ENCODE measurements at regions not wholly inside any gene's neighbourhood (a gene's known extent, or its start where the extent isn't known, plus 50 kb on each side); places are given as distances from the start of the nearest gene placed in this dataset.

DNA sequence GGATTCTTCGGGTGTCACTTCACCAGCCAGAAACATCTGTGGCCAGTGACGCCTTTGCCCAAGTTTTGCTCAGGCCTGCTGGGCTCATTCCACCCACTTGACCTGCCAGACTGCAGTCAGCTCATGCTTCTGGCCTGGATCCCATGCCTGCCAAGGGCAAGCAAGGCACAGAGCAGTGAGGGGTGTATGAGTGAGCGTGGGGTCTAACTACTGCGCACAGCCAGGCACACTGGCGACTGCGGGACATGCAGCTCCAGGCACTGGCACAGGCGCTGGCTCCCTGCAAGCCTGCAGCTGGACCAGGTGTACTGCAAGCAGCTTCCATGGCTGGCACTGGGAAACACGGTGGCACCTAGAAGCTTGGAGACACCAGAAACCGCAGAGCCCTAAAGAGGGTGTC, 80.1 kb downstream of the MTERF1 start:
- TF ChIP-seq, protein P1, sequence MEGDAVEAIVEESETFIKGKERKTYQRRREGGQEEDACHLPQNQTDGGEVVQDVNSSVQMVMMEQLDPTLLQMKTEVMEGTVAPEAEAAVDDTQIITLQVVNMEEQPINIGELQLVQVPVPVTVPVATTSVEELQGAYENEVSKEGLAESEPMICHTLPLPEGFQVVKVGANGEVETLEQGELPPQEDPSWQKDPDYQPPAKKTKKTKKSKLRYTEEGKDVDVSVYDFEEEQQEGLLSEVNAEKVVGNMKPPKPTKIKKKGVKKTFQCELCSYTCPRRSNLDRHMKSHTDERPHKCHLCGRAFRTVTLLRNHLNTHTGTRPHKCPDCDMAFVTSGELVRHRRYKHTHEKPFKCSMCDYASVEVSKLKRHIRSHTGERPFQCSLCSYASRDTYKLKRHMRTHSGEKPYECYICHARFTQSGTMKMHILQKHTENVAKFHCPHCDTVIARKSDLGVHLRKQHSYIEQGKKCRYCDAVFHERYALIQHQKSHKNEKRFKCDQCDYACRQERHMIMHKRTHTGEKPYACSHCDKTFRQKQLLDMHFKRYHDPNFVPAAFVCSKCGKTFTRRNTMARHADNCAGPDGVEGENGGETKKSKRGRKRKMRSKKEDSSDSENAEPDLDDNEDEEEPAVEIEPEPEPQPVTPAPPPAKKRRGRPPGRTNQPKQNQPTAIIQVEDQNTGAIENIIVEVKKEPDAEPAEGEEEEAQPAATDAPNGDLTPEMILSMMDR (IDR thresholded peaks at IDR 0.05), result no peak
- TF ChIP-seq POLR2A (IDR thresholded peaks at IDR 0.05), result no peak
- Histone ChIP-seq H3K4me3 (no peak overlapping the region), H3K36me3 (no peaks in the 10 kb centered on the region), H3K9me3 (no peaks in the 10 kb centered on the region), H3K4me1 (no peaks in the 10 kb centered on the region), H3K27ac (no peak overlapping the region), H3K27me3 (no peaks in the 10 kb centered on the region)
- intact Hi-C loops (cut with DNase I; ENCODE audit: low total_unique reads), result no loop called here
- DNase-seq, result no peak

- no peaks in the 10 kb centered on the region for H3K4me1 ChIP-seq
- no peak overlapping the region for H3K27ac ChIP-seq
- no peak for TF ChIP-seq POLR2A (IDR thresholded peaks at IDR 0.05)
- intact Hi-C loops (cut with DNase I; ENCODE audit: low total_unique reads), result no loop called here
- no peak for DNase-seq
- no peak overlapping the region for H3K4me3 ChIP-seq
- no peaks in the 10 kb centered on the region for H3K27me3 ChIP-seq
- H3K36me3 ChIP-seq, result no peaks in the 10 kb centered on the region
- no peaks in the 10 kb centered on the region for H3K9me3 ChIP-seq
Measured at GRCh38 chr7:91801331-91801983, 79.0 kb downstream of the MTERF1 start.

DNA sequence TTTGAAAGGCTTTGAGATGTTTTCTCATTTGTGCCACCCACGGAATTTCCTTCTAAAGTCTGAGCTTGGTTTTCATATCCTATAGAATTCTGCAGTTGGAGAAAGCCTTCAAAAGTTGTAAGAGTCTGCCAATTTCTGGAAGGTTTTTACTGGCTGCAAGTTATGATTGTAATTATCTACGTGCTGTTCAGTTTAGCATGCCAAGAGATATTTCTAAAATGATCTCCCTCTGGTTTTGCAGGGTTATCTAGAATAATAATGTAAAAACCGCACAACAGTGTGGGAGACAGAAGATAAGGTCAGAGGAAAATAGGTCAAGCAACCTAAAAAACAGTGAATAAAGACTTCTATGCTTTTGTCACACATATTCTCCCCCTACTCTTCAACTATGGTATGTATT, 69.3 kb downstream of the MTERF1 start:
- H3K4me3 ChIP-seq, result no peak overlapping the region
- no peaks in the 10 kb centered on the region for H3K36me3 ChIP-seq
- TF ChIP-seq, protein P1 (IDR thresholded peaks at IDR 0.05), result no peak
- TF ChIP-seq POLR2A (IDR thresholded peaks at IDR 0.05), result no peak
- H3K27me3 ChIP-seq, result no peaks in the 10 kb centered on the region
- no peak for DNase-seq
- intact Hi-C loops (cut with DNase I; ENCODE audit: low total_unique reads), result no loop called here
- H3K27ac ChIP-seq, result no peak overlapping the region
- no peaks in the 10 kb centered on the region for H3K4me1 ChIP-seq
- H3K9me3 ChIP-seq, result no peaks in the 10 kb centered on the region

DNA sequence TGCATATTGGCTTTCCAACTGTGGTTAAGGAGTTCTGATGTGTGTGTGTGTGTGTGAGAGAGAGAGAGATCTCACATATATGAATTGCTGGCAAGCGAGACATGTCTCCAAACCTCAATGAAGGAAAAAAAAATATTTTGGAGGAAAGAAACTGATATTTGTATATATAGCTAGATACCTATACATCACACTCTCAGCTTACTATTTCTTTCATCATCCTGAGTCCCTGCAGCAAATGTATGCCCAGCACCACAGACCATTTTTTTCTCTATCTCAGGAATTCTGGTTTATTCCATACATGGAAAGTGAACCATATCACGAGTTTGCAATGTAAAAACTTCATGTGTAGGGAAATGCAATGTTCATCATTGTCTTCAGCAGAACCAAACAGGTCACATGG, 68.9 kb downstream of the MTERF1 start:
- H3K27ac ChIP-seq, result no peak overlapping the region
- intact Hi-C loops (cut with DNase I; ENCODE audit: low total_unique reads), result no loop called here
- H3K27me3 ChIP-seq, result no peaks in the 10 kb centered on the region
- DNase-seq, result no peak
- no peaks in the 10 kb centered on the region for H3K4me1 ChIP-seq
- TF ChIP-seq, protein P1 (IDR thresholded peaks at IDR 0.05), result no peak
- no peak for TF ChIP-seq POLR2A (IDR thresholded peaks at IDR 0.05)
- no peaks in the 10 kb centered on the region for H3K36me3 ChIP-seq
- H3K4me3 ChIP-seq, result no peak overlapping the region
- H3K9me3 ChIP-seq, result no peaks in the 10 kb centered on the region

GRCh38 chr7:91812388-91812787, 68.1 kb downstream of the MTERF1 start:
- Histone ChIP-seq H3K4me3 (no peak overlapping the region), H3K4me1 (no peaks in the 10 kb centered on the region), H3K27ac (no peak overlapping the region), H3K27me3 (no peaks in the 10 kb centered on the region), H3K9me3 (no peaks in the 10 kb centered on the region), H3K36me3 (no peaks in the 10 kb centered on the region)
- TF ChIP-seq, protein P1 (IDR thresholded peaks at IDR 0.05), result no peak
- no peak for TF ChIP-seq POLR2A (IDR thresholded peaks at IDR 0.05)
- intact Hi-C loops (cut with DNase I; ENCODE audit: low total_unique reads), result no loop called here
- DNase-seq, result no peak

- no peaks in the 10 kb centered on the region for H3K27me3 ChIP-seq
Measured at GRCh38 chr7:91814189-91814588, 66.3 kb downstream of the MTERF1 start.

More at GRCh38 chr7:91814189-91814588, 66.3 kb downstream of the MTERF1 start:
- Histone ChIP-seq H3K27ac (no peak overlapping the region), H3K4me1 (no peaks in the 10 kb centered on the region), H3K36me3 (no peaks in the 10 kb centered on the region), H3K9me3 (no peaks in the 10 kb centered on the region), H3K4me3 (no peak overlapping the region)
- no peak for DNase-seq
- intact Hi-C loops (cut with DNase I; ENCODE audit: low total_unique reads), result no loop called here
- TF ChIP-seq, protein P1 (IDR thresholded peaks at IDR 0.05), result no peak
- no peak for TF ChIP-seq POLR2A (IDR thresholded peaks at IDR 0.05)
